GM19025 (cell line): ENCODE measurements at regions not wholly inside any gene's neighbourhood (a gene's known extent, or its start where the extent isn't known, plus 50 kb on each side); places are given as distances from the start of the nearest gene placed in this dataset.
A peak's percentile ranks its signal among the peaks of the same experiment; 100 is the strongest.
"Not testable (repeated sequence)": the region's sequence is repeated elsewhere in the genome, so short reads cannot be mapped to it uniquely, and the experiment has no call there.

Experiments used
- ATAC-seq: cut with Tn5 transposase; IDR thresholded peaks from one replicate; pipeline ENCODE4 v1.9.1; 2021; ENCODE audit warnings: mild to moderate bottlenecking, low read depth, moderate library complexity; ENCODE audit not compliant: unreplicated experiment

- ATAC-seq: not testable (repeated sequence)
Observed at GRCh38 chr1:148324465-148324864, 158.6 kb downstream of the PPIAL4G start.

- ATAC-seq: not testable (repeated sequence)
Observed at GRCh38 chr1:148320079-148320478, 163.0 kb downstream of the PPIAL4G start.

- ATAC-seq: no peak
Observed at GRCh38 chr1:148318904-148319242, 164.2 kb downstream of the PPIAL4G start.

GRCh38 chr1:148318123-148318903 lies 164.8 kb downstream of the PPIAL4G start:
- no peak for ATAC-seq

GRCh38 chr1:148317288-148317985 lies 165.4 kb upstream of the NBPF11 start:
- no peak for ATAC-seq

- ATAC-seq: peak; percentile 77
Observed at GRCh38 chr1:148315071-148315811, 163.2 kb upstream of the NBPF11 start.

- no peak for ATAC-seq
Observed at GRCh38 chr1:148310807-148311206, 158.7 kb upstream of the NBPF11 start.

- no peak for ATAC-seq
Observed at GRCh38 chr1:148309940-148310500, 157.9 kb upstream of the NBPF11 start.

- no peak for ATAC-seq
Observed at GRCh38 chr1:148308832-148309458, 156.9 kb upstream of the NBPF11 start.

- ATAC-seq: no peak
Observed at GRCh38 chr1:148307583-148308185, 155.6 kb upstream of the NBPF11 start.

- ATAC-seq: not testable (repeated sequence)
Observed at GRCh38 chr1:148304935-148305334, 152.9 kb upstream of the NBPF11 start.

- not testable (repeated sequence) for ATAC-seq
Observed at GRCh38 chr1:148302586-148303364, 150.7 kb upstream of the NBPF11 start.

GRCh38 chr1:148297852-148298251 lies 145.8 kb upstream of the NBPF11 start:
- not testable (repeated sequence) for ATAC-seq

- no peak for ATAC-seq
Observed at GRCh38 chr1:148296511-148296910, 144.4 kb upstream of the NBPF11 start.

- no peak for ATAC-seq
Observed at GRCh38 chr1:148294116-148294807, 142.2 kb upstream of the NBPF11 start.

- no peak for ATAC-seq
Observed at GRCh38 chr1:148293651-148294050, 141.6 kb upstream of the NBPF11 start.

GRCh38 chr1:148292915-148293314 lies 140.8 kb upstream of the NBPF11 start:
- ATAC-seq: no peak

GRCh38 chr1:148290881-148291280 lies 138.8 kb upstream of the NBPF11 start:
- no peak for ATAC-seq

GRCh38 chr1:148289647-148290046 lies 137.6 kb upstream of the NBPF11 start:
- ATAC-seq: no peak
